ENCODE measurements at regions not wholly inside any gene's neighbourhood (a gene's known extent, or its start where the extent isn't known, plus 50 kb on each side); places are given as distances from the start of the nearest gene placed in this dataset.
A peak's percentile ranks its signal among the peaks of the same experiment; 100 is the strongest.

DNA sequence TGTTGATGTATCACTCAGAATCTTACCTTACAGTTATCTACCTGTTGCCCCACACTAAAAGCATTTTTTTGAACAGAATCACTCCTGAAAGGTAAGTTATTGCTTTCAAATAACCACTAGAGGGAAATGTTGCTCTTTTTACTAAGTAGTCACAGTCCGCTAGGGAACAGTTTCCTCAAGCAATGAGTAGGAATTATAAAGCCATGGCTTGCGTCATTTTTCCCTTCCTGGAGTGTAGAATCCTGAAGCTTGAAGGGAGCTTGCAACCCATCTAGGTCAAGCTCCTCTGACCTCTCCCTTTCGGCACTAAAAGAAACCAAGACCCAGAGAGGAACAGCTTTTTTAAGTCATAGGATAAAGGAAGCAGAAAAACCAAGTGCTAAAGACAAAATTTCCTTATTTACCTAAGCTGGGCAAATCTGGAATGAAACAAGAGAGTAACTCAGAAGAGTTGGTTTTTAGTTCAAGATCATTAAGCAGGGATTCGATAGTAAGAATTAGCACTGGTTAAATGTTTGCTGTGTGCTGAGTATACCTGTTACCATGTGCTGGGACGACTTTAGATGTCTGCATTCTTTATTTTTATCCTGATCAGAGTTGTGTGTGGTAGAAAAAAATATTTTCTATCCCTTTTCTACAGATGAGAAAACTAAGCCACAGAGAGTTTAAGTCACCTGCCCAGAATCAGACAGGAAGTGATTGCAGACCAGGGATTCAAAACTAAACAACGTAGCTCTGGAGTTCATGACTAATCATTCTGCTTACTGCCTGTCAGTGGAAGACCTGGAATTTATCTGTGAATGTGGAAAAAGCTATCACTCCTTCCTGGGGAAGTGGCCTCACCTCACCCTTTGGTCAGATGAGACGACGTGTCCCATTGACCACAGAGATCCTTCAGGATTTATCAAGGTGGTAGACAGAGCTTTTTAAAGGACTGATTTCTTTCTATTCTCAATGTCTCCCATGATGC, 631.5 kb downstream of the RAB28 start:
- DNase-seq: no peak
- Histone ChIP-seq H3K36me3 (no peaks in the 10 kb centered on the region), H3K4me3 (no peak overlapping the region), H3K4me1 (peaks cover 0 to 9% (median 5%) of the 10 kb centered on the region in 4 donors), H3K27ac (peak overlapping the region in 3 of 4 donors; percentile 13 to 58 (median 44)), H3K27me3 (no peaks in the 10 kb centered on the region), H3K9me3 (no peaks in the 10 kb centered on the region)
- intact Hi-C loops (cut with DNase I): loop anchor here (1.0 to 10.0 kb wide), 5 partner anchors 352 to 697 kb away; partner anchors contain the start of gene RAB28
- TF ChIP-seq EP300 (IDR thresholded peaks at IDR 0.05) (no peak), POLR2AphosphoS5 (IDR thresholded peaks at IDR 0.05) (peak in 2 of 4 donors; percentile 20 to 26)
- TF ChIP-seq, protein P1, sequence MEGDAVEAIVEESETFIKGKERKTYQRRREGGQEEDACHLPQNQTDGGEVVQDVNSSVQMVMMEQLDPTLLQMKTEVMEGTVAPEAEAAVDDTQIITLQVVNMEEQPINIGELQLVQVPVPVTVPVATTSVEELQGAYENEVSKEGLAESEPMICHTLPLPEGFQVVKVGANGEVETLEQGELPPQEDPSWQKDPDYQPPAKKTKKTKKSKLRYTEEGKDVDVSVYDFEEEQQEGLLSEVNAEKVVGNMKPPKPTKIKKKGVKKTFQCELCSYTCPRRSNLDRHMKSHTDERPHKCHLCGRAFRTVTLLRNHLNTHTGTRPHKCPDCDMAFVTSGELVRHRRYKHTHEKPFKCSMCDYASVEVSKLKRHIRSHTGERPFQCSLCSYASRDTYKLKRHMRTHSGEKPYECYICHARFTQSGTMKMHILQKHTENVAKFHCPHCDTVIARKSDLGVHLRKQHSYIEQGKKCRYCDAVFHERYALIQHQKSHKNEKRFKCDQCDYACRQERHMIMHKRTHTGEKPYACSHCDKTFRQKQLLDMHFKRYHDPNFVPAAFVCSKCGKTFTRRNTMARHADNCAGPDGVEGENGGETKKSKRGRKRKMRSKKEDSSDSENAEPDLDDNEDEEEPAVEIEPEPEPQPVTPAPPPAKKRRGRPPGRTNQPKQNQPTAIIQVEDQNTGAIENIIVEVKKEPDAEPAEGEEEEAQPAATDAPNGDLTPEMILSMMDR (IDR thresholded peaks at IDR 0.05): peak; percentile 66 to 75 (median 70)
- 21 to 31% methylated on average over 8 of the region's 8 CpGs for WGBS, 2 donors

DNA sequence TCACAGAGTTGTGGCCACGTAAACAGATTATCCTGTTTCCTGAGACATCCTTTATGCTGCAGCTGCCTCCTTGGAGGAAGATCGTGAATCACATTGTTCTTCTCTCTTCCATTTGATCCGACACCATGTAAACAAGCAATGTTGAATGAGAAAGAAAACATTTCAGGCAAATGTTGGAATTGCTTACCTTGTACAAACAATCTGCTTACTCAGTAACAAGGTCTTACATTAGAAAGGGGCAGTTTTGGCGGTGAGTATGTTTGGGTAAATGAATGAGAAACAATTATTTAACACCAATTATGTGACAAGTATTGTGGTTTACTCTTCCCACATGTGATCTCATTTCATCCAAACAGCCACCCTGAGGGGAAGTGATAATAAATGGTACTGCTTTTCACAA, 637.8 kb downstream of the RAB28 start:
- DNase-seq: no peak
- Histone ChIP-seq H3K36me3 (no peaks in the 10 kb centered on the region), H3K4me1 (no peaks in the 10 kb centered on the region), H3K27me3 (no peaks in the 10 kb centered on the region), H3K27ac (no peak overlapping the region), H3K4me3 (no peak overlapping the region), H3K9me3 (no peaks in the 10 kb centered on the region)
- TF ChIP-seq, protein P1 (IDR thresholded peaks at IDR 0.05): no peak
- TF ChIP-seq POLR2A (IDR thresholded peaks at IDR 0.05) (no peak), POLR2AphosphoS5 (IDR thresholded peaks at IDR 0.05) (no peak), EP300 (IDR thresholded peaks at IDR 0.05) (no peak)
- WGBS, 2 donors: 35 to 37% methylated on average over 4 of the region's 4 CpGs
- intact Hi-C loops (cut with DNase I): no loop called here

DNA sequence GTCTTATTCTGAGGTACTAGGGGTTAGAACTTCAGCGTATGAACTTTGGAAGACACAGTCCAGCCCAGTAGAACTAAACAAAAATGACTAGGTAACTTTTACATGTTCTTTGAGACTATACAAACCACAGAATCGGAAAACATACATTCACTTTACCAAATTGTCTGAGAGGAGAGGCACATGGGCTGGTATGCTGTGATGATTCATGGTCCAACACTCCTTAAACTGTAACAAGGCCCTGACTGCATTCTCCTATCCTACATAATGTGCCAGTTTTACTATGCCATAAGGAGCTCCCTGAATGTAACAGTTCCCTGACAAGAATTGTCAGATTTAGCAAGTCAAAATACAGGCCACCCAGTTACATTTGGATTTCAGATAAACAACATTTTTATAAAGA, 640.0 kb downstream of the RAB28 start:
- Histone ChIP-seq H3K27ac (no peak overlapping the region), H3K36me3 (no peaks in the 10 kb centered on the region), H3K27me3 (no peaks in the 10 kb centered on the region), H3K4me3 (no peak overlapping the region), H3K4me1 (no peaks in the 10 kb centered on the region), H3K9me3 (no peaks in the 10 kb centered on the region)
- no peak for DNase-seq
- intact Hi-C loops (cut with DNase I): no loop called here
- 84 to 89% methylated on average over 2 of the region's 2 CpGs for WGBS, 2 donors
- TF ChIP-seq EP300 (IDR thresholded peaks at IDR 0.05): no peak
- TF ChIP-seq, protein P1 (IDR thresholded peaks at IDR 0.05): no peak
- TF ChIP-seq POLR2A (IDR thresholded peaks at IDR 0.05): no peak
- TF ChIP-seq POLR2AphosphoS5 (IDR thresholded peaks at IDR 0.05): no peak

DNA sequence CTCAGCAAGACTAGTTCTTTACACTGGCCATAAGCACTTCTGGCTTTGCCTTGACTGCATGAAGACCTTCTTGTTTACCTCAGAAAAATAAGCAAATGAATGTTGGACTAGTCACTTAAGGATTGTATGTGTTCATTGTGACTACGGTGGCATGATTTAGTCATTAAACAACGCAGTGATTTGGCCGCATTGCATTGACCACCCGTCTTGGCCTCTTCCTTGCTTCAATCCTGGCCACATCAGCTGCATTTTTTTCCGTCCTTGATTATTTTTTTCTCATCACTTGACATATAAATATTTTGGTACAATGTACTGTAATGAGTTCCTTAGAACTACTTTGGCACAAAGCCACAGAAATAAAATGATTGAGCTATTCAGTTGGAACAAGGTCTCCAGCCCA, 656.2 kb downstream of the RAB28 start:
- intact Hi-C loops (cut with DNase I): no loop called here
- DNase-seq: no peak
- 78 to 81% methylated on average over 5 of the region's 5 CpGs for WGBS, 2 donors
- H3K4me1 ChIP-seq: no peaks in the 10 kb centered on the region
- no peak overlapping the region for H3K4me3 ChIP-seq
- H3K36me3 ChIP-seq: no peaks in the 10 kb centered on the region
- no peaks in the 10 kb centered on the region for H3K27me3 ChIP-seq
- H3K9me3 ChIP-seq: no peaks in the 10 kb centered on the region
- TF ChIP-seq POLR2A (IDR thresholded peaks at IDR 0.05) (no peak), POLR2AphosphoS5 (IDR thresholded peaks at IDR 0.05) (no peak), EP300 (IDR thresholded peaks at IDR 0.05) (no peak)
- no peak overlapping the region for H3K27ac ChIP-seq

DNA sequence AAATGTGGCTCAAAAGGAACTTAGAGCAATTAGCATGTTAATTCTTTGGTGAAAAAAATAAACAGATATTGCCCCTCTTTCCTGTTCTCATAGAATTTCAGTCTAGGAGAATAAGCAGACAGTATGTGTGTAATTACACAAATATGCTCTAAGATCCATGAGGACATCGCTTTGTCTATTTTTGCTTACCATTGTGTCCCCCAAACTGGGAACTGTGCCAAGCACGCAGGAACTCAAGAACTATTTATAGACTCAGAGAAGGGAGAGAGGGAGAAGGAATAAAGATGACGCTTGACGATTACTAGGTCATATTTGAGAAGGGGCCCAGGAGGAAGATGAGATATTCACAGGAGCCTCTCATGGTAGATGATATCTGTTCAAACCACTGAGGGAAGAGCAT, 692.6 kb downstream of the RAB28 start:
- Histone ChIP-seq H3K36me3 (no peaks in the 10 kb centered on the region), H3K27me3 (no peaks in the 10 kb centered on the region), H3K4me3 (no peak overlapping the region), H3K27ac (no peak overlapping the region), H3K4me1 (no peaks in the 10 kb centered on the region), H3K9me3 (peaks cover 0 to 6% (median 1%) of the 10 kb centered on the region in 4 donors)
- TF ChIP-seq, protein P1 (IDR thresholded peaks at IDR 0.05): no peak
- TF ChIP-seq POLR2AphosphoS5 (IDR thresholded peaks at IDR 0.05) (no peak), POLR2A (IDR thresholded peaks at IDR 0.05) (no peak), EP300 (IDR thresholded peaks at IDR 0.05) (no peak)
- DNase-seq: no peak
- intact Hi-C loops (cut with DNase I): no loop called here
- 63 to 81% methylated on average over 4 of the region's 4 CpGs for WGBS, 2 donors

Measured in sigmoid colon (tissue), 6 donors.